ENCODE measurements at regions not wholly inside any gene's neighbourhood (a gene's known extent, or its start where the extent isn't known, plus 50 kb on each side); places are given as distances from the start of the nearest gene placed in this dataset.
A peak's percentile ranks its signal among the peaks of the same experiment; 100 is the strongest.

GRCh38 chr13:44302233-44302632 lies 71.4 kb upstream of the SERP2 start:
- peaks cover 0 to 78% (median 73%) of the 10 kb centered on the region in 4 donors for H3K4me1 ChIP-seq
- WGBS, 2 donors, result 89 to 96% methylated on average over 4 of the region's 4 CpGs
- no peak for DNase-seq
- intact Hi-C loops (cut with DNase I), result loop anchor here (2.0 to 5.0 kb wide), 3 partner anchors 70 to 160 kb away; partner anchors contain the start of gene SERP2
- no peaks in the 10 kb centered on the region for H3K36me3 ChIP-seq
- H3K27ac ChIP-seq, result peak overlapping the region; percentile 68 to 90 (median 82)
- H3K4me3 ChIP-seq, result no peak overlapping the region
- TF ChIP-seq, protein P1, sequence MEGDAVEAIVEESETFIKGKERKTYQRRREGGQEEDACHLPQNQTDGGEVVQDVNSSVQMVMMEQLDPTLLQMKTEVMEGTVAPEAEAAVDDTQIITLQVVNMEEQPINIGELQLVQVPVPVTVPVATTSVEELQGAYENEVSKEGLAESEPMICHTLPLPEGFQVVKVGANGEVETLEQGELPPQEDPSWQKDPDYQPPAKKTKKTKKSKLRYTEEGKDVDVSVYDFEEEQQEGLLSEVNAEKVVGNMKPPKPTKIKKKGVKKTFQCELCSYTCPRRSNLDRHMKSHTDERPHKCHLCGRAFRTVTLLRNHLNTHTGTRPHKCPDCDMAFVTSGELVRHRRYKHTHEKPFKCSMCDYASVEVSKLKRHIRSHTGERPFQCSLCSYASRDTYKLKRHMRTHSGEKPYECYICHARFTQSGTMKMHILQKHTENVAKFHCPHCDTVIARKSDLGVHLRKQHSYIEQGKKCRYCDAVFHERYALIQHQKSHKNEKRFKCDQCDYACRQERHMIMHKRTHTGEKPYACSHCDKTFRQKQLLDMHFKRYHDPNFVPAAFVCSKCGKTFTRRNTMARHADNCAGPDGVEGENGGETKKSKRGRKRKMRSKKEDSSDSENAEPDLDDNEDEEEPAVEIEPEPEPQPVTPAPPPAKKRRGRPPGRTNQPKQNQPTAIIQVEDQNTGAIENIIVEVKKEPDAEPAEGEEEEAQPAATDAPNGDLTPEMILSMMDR (IDR thresholded peaks at IDR 0.05), result no peak
- no peak for TF ChIP-seq POLR2A (IDR thresholded peaks at IDR 0.05)
- peak in 1 of 4 donors; percentile 13 for TF ChIP-seq POLR2AphosphoS5 (IDR thresholded peaks at IDR 0.05)
- TF ChIP-seq EP300 (IDR thresholded peaks at IDR 0.05), result peak in 1 of 4 donors; percentile 2
- no peaks in the 10 kb centered on the region for H3K9me3 ChIP-seq
- H3K27me3 ChIP-seq, result no peaks in the 10 kb centered on the region

GRCh38 chr13:44302940-44303575 lies 70.6 kb upstream of the SERP2 start:
- intact Hi-C loops (cut with DNase I), result loop anchor here (2.0 to 5.0 kb wide), 3 partner anchors 69 to 161 kb away; partner anchors contain the start of gene SERP2
- H3K4me3 ChIP-seq, result no peak overlapping the region
- no peaks in the 10 kb centered on the region for H3K27me3 ChIP-seq
- H3K9me3 ChIP-seq, result no peaks in the 10 kb centered on the region
- no peaks in the 10 kb centered on the region for H3K36me3 ChIP-seq
- DNase-seq, result peak; percentile 71
- 69 to 70% methylated on average over 5 of the region's 5 CpGs for WGBS, 2 donors
- H3K27ac ChIP-seq, result peak overlapping the region; percentile 76 to 90 (median 86)
- peaks cover 0 to 81% (median 76%) of the 10 kb centered on the region in 4 donors for H3K4me1 ChIP-seq
- TF ChIP-seq POLR2AphosphoS5 (IDR thresholded peaks at IDR 0.05) (peak; percentile 81 to 91 (median 86)), POLR2A (IDR thresholded peaks at IDR 0.05) (no peak), EP300 (IDR thresholded peaks at IDR 0.05) (peak; percentile 26 to 68 (median 54))

- peak; percentile 97 for DNase-seq
Observed at GRCh38 chr13:44303681-44304432, 69.8 kb upstream of the SERP2 start.

GRCh38 chr13:44304433-44304725 lies 69.2 kb upstream of the SERP2 start:
- TF ChIP-seq POLR2AphosphoS5 (IDR thresholded peaks at IDR 0.05) (no peak), POLR2A (IDR thresholded peaks at IDR 0.05) (no peak), EP300 (IDR thresholded peaks at IDR 0.05) (no peak)
- TF ChIP-seq, protein P1 (IDR thresholded peaks at IDR 0.05), result no peak
- Histone ChIP-seq H3K4me1 (peaks cover 0 to 94% (median 87%) of the 10 kb centered on the region in 4 donors), H3K36me3 (no peaks in the 10 kb centered on the region), H3K9me3 (no peaks in the 10 kb centered on the region), H3K27ac (peak overlapping the region; percentile 76 to 90 (median 86)), H3K4me3 (no peak overlapping the region), H3K27me3 (no peaks in the 10 kb centered on the region)
- WGBS, 2 donors, result 73 to 96% methylated on average over 4 of the region's 4 CpGs
- DNase-seq, result no peak
- intact Hi-C loops (cut with DNase I), result loop anchor here (5.0 kb wide), 2 partner anchors 68 to 162 kb away; partner anchors contain the start of gene SERP2

More at GRCh38 chr13:44303681-44304432, 69.8 kb upstream of the SERP2 start:
- intact Hi-C loops (cut with DNase I), result loop anchor here (2.0 to 5.0 kb wide), 3 partner anchors 68 to 162 kb away; partner anchors contain the start of gene SERP2
- WGBS, 2 donors, result 64 to 86% methylated on average over 5 of the region's 5 CpGs
- peak overlapping the region; percentile 76 to 90 (median 86) for H3K27ac ChIP-seq
- no peaks in the 10 kb centered on the region for H3K36me3 ChIP-seq
- TF ChIP-seq, protein P1 (IDR thresholded peaks at IDR 0.05), result no peak
- TF ChIP-seq POLR2A (IDR thresholded peaks at IDR 0.05) (no peak), POLR2AphosphoS5 (IDR thresholded peaks at IDR 0.05) (peak; percentile 91 to 96 (median 94)), EP300 (IDR thresholded peaks at IDR 0.05) (peak; percentile 72 to 94 (median 78))
- no peaks in the 10 kb centered on the region for H3K9me3 ChIP-seq
- H3K4me1 ChIP-seq, result peaks cover 0 to 89% (median 82%) of the 10 kb centered on the region in 4 donors
- H3K4me3 ChIP-seq, result no peak overlapping the region
- no peaks in the 10 kb centered on the region for H3K27me3 ChIP-seq

DNA sequence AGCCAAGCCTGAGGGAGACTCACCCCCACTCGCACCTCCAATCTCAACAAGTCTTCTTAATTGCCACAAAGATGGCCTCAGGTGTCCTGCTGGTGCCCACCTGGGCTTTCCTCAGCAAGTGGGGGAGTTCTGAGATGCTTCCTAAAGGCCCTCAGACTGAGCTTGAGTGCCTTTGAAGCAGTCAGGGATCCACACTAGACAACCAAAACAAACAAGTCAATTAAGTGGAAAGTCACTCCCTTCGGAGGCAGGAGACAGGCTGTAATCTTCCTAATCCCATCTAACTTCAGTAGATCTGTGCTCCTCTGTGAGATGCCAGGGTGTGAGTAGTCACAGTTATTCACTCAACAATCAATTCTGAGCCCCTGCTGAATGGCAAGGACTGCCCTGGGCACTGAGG lies 68.3 kb upstream of the SERP2 start:
- H3K9me3 ChIP-seq, result no peaks in the 10 kb centered on the region
- TF ChIP-seq POLR2A (IDR thresholded peaks at IDR 0.05), result no peak
- no peak for TF ChIP-seq POLR2AphosphoS5 (IDR thresholded peaks at IDR 0.05)
- no peak for TF ChIP-seq EP300 (IDR thresholded peaks at IDR 0.05)
- TF ChIP-seq, protein P1 (IDR thresholded peaks at IDR 0.05), result no peak
- peaks cover 0 to 99% (median 91%) of the 10 kb centered on the region in 4 donors for H3K4me1 ChIP-seq
- H3K27ac ChIP-seq, result peak overlapping the region; percentile 76 to 90 (median 86)
- 80 to 95% methylated on average over 2 of the region's 2 CpGs for WGBS, 2 donors
- no peak for DNase-seq
- H3K36me3 ChIP-seq, result no peaks in the 10 kb centered on the region
- H3K27me3 ChIP-seq, result no peaks in the 10 kb centered on the region
- intact Hi-C loops (cut with DNase I), result no loop called here
- no peak overlapping the region for H3K4me3 ChIP-seq

All from sigmoid colon (tissue), 6 donors.